Esophagus muscularis mucosa (tissue), 4 donors: ENCODE measurements at regions not wholly inside any gene's neighbourhood (a gene's known extent, or its start where the extent isn't known, plus 50 kb on each side); places are given as distances from the start of the nearest gene placed in this dataset.

Source experiments
- DNase-seq: peaks from one replicate; pipeline ENCODE4 v3.0.0-alpha.2; 2017; ENCODE audit errors: extremely low spot score
- H3K27ac ChIP-seq, 4 donors: fragments of 200-600 bp; sonication (generic); replicated peaks in 1 of 4; 1 replicate in 3 of 4; 2 replicates in 1 of 4; pipeline ENCODE4 v1.5.1; 2016 to 2019; ENCODE audit warnings: mild to moderate bottlenecking in 1 of 4
- H3K27me3 ChIP-seq, 4 donors: fragments of 200-600 bp; sonication (generic); one replicate each; pipeline versions ENCODE4 v1.5.1 to v1.6.0; 2016 to 2019
- H3K36me3 ChIP-seq, 4 donors: fragments of 200-600 bp; sonication (generic); one replicate each; pipeline ENCODE4 v1.5.1; 2016 to 2019
- H3K4me1 ChIP-seq, 4 donors: fragments of 200-600 bp; sonication (generic); one replicate each; pipeline ENCODE4 v1.5.1; 2016 to 2019
- H3K4me3 ChIP-seq, 4 donors: fragments of 200-600 bp; sonication (generic); 1 replicate in 2 of 4; 2 replicates in 2 of 4; pipeline ENCODE4 v1.5.1; 2016 to 2019; ENCODE audit warnings: mild to moderate bottlenecking in 4 of 4, moderate library complexity in 1 of 4
- H3K9me3 ChIP-seq, 4 donors: fragments of 200-600 bp; sonication (generic); 1 replicate in 3 of 4; 2 replicates in 1 of 4; pipeline ENCODE4 v1.5.1; 2016 to 2019
- EP300 ChIP-seq: sonication (generic); formaldehyde crosslinking; IDR thresholded peaks from one replicate; pipeline ENCODE4 v1.6.1; 2017; ENCODE audit warnings: antibody characterized with exemption
- POLR2A ChIP-seq: fragments of 450-650 bp; IDR thresholded peaks from one replicate; pipeline ENCODE4 v1.6.1; 2017; ENCODE audit warnings: antibody characterized with exemption, moderate library complexity, mild to moderate bottlenecking, low read depth
- POLR2AphosphoS5 ChIP-seq, 2 donors: sonication (generic); formaldehyde crosslinking; IDR thresholded peaks; one replicate each; pipeline ENCODE4 v1.6.1; 2017; ENCODE audit warnings: antibody characterized with exemption in 2 of 2
- WGBS: methylation state at CpG from one replicate; pipeline ENCODE4 v1.1.5; 2018; 5-methylcytosine and 5-hydroxymethylcytosine counted together
- intact Hi-C: fragments of 100-400 bp; cut with DNase I; formaldehyde crosslinking; loops from one replicate; pipeline ENCODE4 v1.15.1; 2023
- TF ChIP-seq, protein P1 (sequence below), 3 experiments: fragments of 200-600 bp in 2 of 3; fragments of 450-650 bp in 1 of 3; sonication (generic) in 2 of 3; IDR thresholded peaks; one replicate each; pipeline ENCODE4 v1.5.1; 2017 to 2019; ENCODE audit warnings: antibody characterized with exemption in 3 of 3, mild to moderate bottlenecking in 2 of 3, moderate library complexity in 1 of 3

- Histone ChIP-seq H3K4me3 (no peak overlapping the region), H3K27ac (no peak overlapping the region), H3K4me1 (peaks cover 0 to 8% (median 6%) of the 10 kb centered on the region in 4 donors), H3K27me3 (no peaks in the 10 kb centered on the region), H3K36me3 (no peaks in the 10 kb centered on the region), H3K9me3 (peaks cover 0 to 12% (median 10%) of the 10 kb centered on the region in 4 donors)
- WGBS = 96% methylated on average over 1 of the region's 1 CpG
- no peak for TF ChIP-seq EP300
- TF ChIP-seq, protein P1, sequence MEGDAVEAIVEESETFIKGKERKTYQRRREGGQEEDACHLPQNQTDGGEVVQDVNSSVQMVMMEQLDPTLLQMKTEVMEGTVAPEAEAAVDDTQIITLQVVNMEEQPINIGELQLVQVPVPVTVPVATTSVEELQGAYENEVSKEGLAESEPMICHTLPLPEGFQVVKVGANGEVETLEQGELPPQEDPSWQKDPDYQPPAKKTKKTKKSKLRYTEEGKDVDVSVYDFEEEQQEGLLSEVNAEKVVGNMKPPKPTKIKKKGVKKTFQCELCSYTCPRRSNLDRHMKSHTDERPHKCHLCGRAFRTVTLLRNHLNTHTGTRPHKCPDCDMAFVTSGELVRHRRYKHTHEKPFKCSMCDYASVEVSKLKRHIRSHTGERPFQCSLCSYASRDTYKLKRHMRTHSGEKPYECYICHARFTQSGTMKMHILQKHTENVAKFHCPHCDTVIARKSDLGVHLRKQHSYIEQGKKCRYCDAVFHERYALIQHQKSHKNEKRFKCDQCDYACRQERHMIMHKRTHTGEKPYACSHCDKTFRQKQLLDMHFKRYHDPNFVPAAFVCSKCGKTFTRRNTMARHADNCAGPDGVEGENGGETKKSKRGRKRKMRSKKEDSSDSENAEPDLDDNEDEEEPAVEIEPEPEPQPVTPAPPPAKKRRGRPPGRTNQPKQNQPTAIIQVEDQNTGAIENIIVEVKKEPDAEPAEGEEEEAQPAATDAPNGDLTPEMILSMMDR (IDR thresholded peaks at IDR 0.05) = no peak
- no peak for TF ChIP-seq POLR2AphosphoS5 (IDR thresholded peaks at IDR 0.05)
- TF ChIP-seq POLR2A = no peak
- no peak for DNase-seq
- intact Hi-C loops = no loop called here
These were observed 292.7 kb downstream of the RPS24 start for GRCh38 chr10:78326372-78326771.

DNA sequence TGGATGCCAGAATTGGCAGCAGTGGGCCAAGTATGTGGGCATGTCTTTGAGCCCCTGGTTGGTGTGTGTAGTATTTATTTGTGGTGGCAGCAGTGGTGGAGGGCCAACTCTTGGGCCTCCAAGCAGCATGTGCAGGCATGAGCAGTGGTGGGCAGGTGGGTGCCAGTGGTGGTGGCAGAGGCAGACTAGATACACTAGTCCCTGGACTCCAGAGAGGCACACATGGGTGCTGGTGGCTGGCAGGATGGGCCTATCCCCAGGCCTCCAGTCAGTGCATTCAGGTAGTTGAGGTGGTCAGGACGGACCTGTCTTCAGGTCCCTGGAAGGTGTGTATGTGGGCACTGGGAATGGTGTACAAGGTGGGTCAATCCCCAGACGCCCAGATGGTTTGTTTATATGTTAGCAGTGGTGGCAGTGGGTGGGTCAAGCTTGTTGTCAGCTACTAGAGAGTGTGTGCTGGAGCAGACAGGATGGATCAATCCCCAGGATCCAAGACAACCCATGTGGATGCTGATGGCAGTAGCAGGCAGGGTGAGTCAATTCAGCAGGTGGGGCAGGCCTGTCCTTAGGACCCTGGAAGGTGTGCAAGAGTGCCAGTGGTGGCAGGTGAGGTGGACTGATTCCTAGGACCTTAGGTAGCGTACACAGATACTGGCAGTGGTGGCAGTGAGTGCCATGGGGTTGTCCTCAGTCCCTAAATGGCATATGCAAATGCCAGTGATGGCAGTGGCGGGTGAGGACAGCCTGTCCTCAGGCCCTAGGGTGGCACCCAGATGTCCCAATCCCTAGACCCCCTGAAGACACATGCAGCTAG lies 294.3 kb downstream of the RPS24 start:
- Histone ChIP-seq H3K36me3 (no peaks in the 10 kb centered on the region), H3K9me3 (peaks cover 0 to 12% (median 10%) of the 10 kb centered on the region in 4 donors), H3K4me1 (peaks cover 0 to 21% (median 20%) of the 10 kb centered on the region in 4 donors), H3K27me3 (no peaks in the 10 kb centered on the region), H3K4me3 (no peak overlapping the region), H3K27ac (no peak overlapping the region)
- TF ChIP-seq POLR2AphosphoS5 (IDR thresholded peaks at IDR 0.05) (no peak), EP300 (no peak), POLR2A (no peak)
- TF ChIP-seq, protein P1 (IDR thresholded peaks at IDR 0.05) = no peak
- intact Hi-C loops = no loop called here
- DNase-seq = peak; percentile 80
- WGBS = 92% methylated on average over 3 of the region's 4 CpGs

GRCh38 chr10:78328592-78329404 lies 295.1 kb downstream of the RPS24 start:
- WGBS = 90% methylated on average over 6 of the region's 10 CpGs
- H3K27ac ChIP-seq = no peak overlapping the region
- H3K4me3 ChIP-seq = no peak overlapping the region
- peaks cover 0 to 21% (median 20%) of the 10 kb centered on the region in 4 donors for H3K4me1 ChIP-seq
- H3K36me3 ChIP-seq = no peaks in the 10 kb centered on the region
- peaks cover 0 to 12% (median 10%) of the 10 kb centered on the region in 4 donors for H3K9me3 ChIP-seq
- TF ChIP-seq POLR2AphosphoS5 (IDR thresholded peaks at IDR 0.05) (no peak), POLR2A (no peak), EP300 (no peak)
- TF ChIP-seq, protein P1 (IDR thresholded peaks at IDR 0.05) = no peak
- intact Hi-C loops = no loop called here
- H3K27me3 ChIP-seq = no peaks in the 10 kb centered on the region
- DNase-seq = peak; percentile 45

DNA sequence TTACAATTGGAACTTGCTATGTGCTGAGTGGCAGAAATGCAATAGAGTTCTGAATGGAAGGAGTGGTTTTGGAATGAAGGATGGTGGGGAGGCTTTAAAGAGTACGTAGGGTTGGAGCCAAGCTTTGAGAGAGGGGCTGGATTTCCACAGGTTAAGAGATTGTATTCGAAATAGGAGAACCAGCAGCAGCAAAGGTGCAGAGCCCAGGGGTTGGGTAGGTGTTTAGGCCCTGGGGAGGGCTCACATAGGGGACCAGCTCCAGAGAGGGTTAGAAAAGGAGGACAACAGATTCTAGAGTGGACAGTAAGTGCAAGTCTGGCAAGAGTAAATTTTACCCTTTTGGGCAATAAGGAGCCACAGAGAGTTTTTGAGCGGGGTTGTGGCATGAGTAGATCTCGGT lies 297.2 kb downstream of the RPS24 start:
- Histone ChIP-seq H3K4me1 (peaks cover 7 to 34% (median 31%) of the 10 kb centered on the region in 4 donors), H3K27me3 (no peaks in the 10 kb centered on the region), H3K9me3 (peaks cover 0 to 12% (median 10%) of the 10 kb centered on the region in 4 donors), H3K27ac (peak overlapping the region; percentile 50 to 70 (median 65)), H3K4me3 (no peak overlapping the region), H3K36me3 (no peaks in the 10 kb centered on the region)
- no peak for TF ChIP-seq POLR2AphosphoS5 (IDR thresholded peaks at IDR 0.05)
- no peak for TF ChIP-seq POLR2A
- TF ChIP-seq, protein P1 (IDR thresholded peaks at IDR 0.05) = no peak
- TF ChIP-seq EP300 = no peak
- intact Hi-C loops = no loop called here
- 93% methylated on average over 4 of the region's 4 CpGs for WGBS
- DNase-seq = peak; percentile 55
